ENCODE measurements at regions not wholly inside any gene's neighbourhood (a gene's known extent, or its start where the extent isn't known, plus 50 kb on each side); places are given as distances from the start of the nearest gene placed in this dataset.

GRCh38 chr20:48211238-48211637 lies 426.0 kb upstream of the SULF2 start:
- Histone ChIP-seq H3K27ac (ENCODE audit: low read depth in 2 of 2, low read length in 2 of 2) (no peak overlapping the region), H3K4me1 (ENCODE audit: control insufficient read depth in 2 of 3, insufficient read depth in 2 of 3, low read depth in 1 of 3, low read length in 3 of 3) (no peaks in the 10 kb centered on the region), H3K36me3 (ENCODE audit: control insufficient read depth in 2 of 3, insufficient read depth in 3 of 3, low read length in 3 of 3) (no peaks in the 10 kb centered on the region), H3K9ac (ENCODE audit: low read length in 3 of 3) (no peak overlapping the region), H3K9me3 (ENCODE audit: control insufficient read depth in 2 of 3, insufficient read depth in 1 of 3, low read length in 3 of 3) (no peaks in the 10 kb centered on the region), H3K27me3 (ENCODE audit: control insufficient read depth, insufficient read depth, low read length) (no peaks in the 10 kb centered on the region), H3K4me3 (ENCODE audit: low read length in 3 of 3) (no peak overlapping the region)
- intact Hi-C loops (cut with DNase I) = no loop called here
- no peak for TF ChIP-seq CTCF (IDR thresholded peaks at IDR 0.05; ENCODE audit: borderline replicate concordance, extremely low read depth, insufficient read depth)
- FAIRE-seq = no peak
- DNase-seq = no peak

- DNase-seq (no peak), FAIRE-seq (no peak)
Observed at GRCh38 chr20:48210111-48211027, 425.1 kb upstream of the SULF2 start.

GRCh38 chr20:48209102-48209501 lies 423.8 kb upstream of the SULF2 start:
- no peak for TF ChIP-seq CTCF (IDR thresholded peaks at IDR 0.05; ENCODE audit: borderline replicate concordance, extremely low read depth, insufficient read depth)
- intact Hi-C loops (cut with DNase I) = no loop called here
- DNase-seq (peak in 3 of 5 donors; percentile 53 to 65 (median 60)), FAIRE-seq (no peak)
- no peaks in the 10 kb centered on the region for H3K9me3 ChIP-seq (ENCODE audit: control insufficient read depth in 2 of 3, insufficient read depth in 1 of 3, low read length in 3 of 3)
- H3K4me3 ChIP-seq (ENCODE audit: low read length in 3 of 3) = no peak overlapping the region
- H3K27ac ChIP-seq (ENCODE audit: low read depth in 2 of 2, low read length in 2 of 2) = no peak overlapping the region
- no peaks in the 10 kb centered on the region for H3K4me1 ChIP-seq (ENCODE audit: control insufficient read depth in 2 of 3, insufficient read depth in 2 of 3, low read depth in 1 of 3, low read length in 3 of 3)
- no peaks in the 10 kb centered on the region for H3K27me3 ChIP-seq (ENCODE audit: control insufficient read depth, insufficient read depth, low read length)
- no peak overlapping the region for H3K9ac ChIP-seq (ENCODE audit: low read length in 3 of 3)
- H3K36me3 ChIP-seq (ENCODE audit: control insufficient read depth in 2 of 3, insufficient read depth in 3 of 3, low read length in 3 of 3) = no peaks in the 10 kb centered on the region

More at GRCh38 chr20:48210111-48211027, 425.1 kb upstream of the SULF2 start:
- Histone ChIP-seq H3K9me3 (ENCODE audit: control insufficient read depth in 2 of 3, insufficient read depth in 1 of 3, low read length in 3 of 3) (no peaks in the 10 kb centered on the region), H3K4me1 (ENCODE audit: control insufficient read depth in 2 of 3, insufficient read depth in 2 of 3, low read depth in 1 of 3, low read length in 3 of 3) (no peaks in the 10 kb centered on the region), H3K9ac (ENCODE audit: low read length in 3 of 3) (no peak overlapping the region), H3K4me3 (ENCODE audit: low read length in 3 of 3) (no peak overlapping the region), H3K36me3 (ENCODE audit: control insufficient read depth in 2 of 3, insufficient read depth in 3 of 3, low read length in 3 of 3) (no peaks in the 10 kb centered on the region), H3K27me3 (ENCODE audit: control insufficient read depth, insufficient read depth, low read length) (no peaks in the 10 kb centered on the region), H3K27ac (ENCODE audit: low read depth in 2 of 2, low read length in 2 of 2) (no peak overlapping the region)
- TF ChIP-seq CTCF (IDR thresholded peaks at IDR 0.05; ENCODE audit: borderline replicate concordance, extremely low read depth, insufficient read depth) = no peak
- intact Hi-C loops (cut with DNase I) = no loop called here
